ENCODE measurements at regions not wholly inside any gene's neighbourhood (a gene's known extent, or its start where the extent isn't known, plus 50 kb on each side); places are given as distances from the start of the nearest gene placed in this dataset.

- H3K36me3 Mint-ChIP-seq (ENCODE audit: low read depth), result no peaks in the 10 kb centered on the region
- ATAC-seq (ENCODE audit: poor library complexity) (no peak), DNase-seq (no peak)
- no peaks in the 10 kb centered on the region for H3K4me1 ChIP-seq (ENCODE audit: insufficient read depth, low read length)
- no peaks in the 10 kb centered on the region for H3K27me3 ChIP-seq (ENCODE audit: control insufficient read depth in 1 of 2, insufficient read depth in 2 of 2, low read length in 2 of 2)
- intact Hi-C loops (cut with DNase I, micrococcal nuclease), result no loop called here
- H3K36me3 ChIP-seq (ENCODE audit: insufficient read depth, low read length), result no peaks in the 10 kb centered on the region
- no peak overlapping the region for H3K27ac ChIP-seq (ENCODE audit: low read depth in 1 of 2, low read length in 2 of 2)
- H3K4me1 Mint-ChIP-seq (ENCODE audit: low read depth), result no peaks in the 10 kb centered on the region
- H3K4me3 Mint-ChIP-seq, result no peak overlapping the region
- peaks cover 11% of the 10 kb centered on the region for H3K9me3 Mint-ChIP-seq
- no peak overlapping the region for H3K4me3 ChIP-seq (ENCODE audit: low read length)
- no peak overlapping the region for H3K27ac Mint-ChIP-seq
- H3K9me3 ChIP-seq (ENCODE audit: control insufficient read depth in 1 of 2, insufficient read depth in 1 of 2, low read length in 2 of 2), result peaks cover 0 to 18% of the 10 kb centered on the region in 2 experiments
- no peaks in the 10 kb centered on the region for H3K27me3 Mint-ChIP-seq
- ChIA-PET CTCF (no interaction called here), POLR2A (no interaction called here)
- TF ChIP-seq CTCF (IDR thresholded peaks at IDR 0.05), result no peak
Measured at GRCh38 chr4:188869581-188869980, 730.3 kb downstream of the TRIML1 start.

DNA sequence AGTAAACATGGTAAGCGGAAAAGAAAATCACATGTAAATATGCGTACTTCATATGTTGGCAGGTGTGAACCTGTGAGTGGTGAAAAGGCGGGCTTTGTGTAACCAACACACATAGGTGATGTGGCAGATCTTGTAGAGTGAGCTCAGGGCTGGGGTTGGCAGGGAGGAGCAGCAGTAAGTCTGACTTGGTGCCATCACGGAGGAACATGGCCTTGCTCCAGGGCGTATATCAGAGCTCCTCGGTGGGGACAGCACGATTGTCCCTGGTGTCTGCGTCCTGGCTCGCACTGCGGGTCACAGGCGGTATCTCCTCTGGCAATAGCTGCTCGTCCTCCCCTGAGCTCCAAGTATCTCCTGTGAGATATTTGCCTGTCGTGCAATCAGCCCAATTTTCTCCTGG, 733.6 kb downstream of the TRIML1 start:
- TF ChIP-seq CTCF (IDR thresholded peaks at IDR 0.05), result no peak
- Histone ChIP-seq H3K9me3 (ENCODE audit: control insufficient read depth in 1 of 2, insufficient read depth in 1 of 2, low read length in 2 of 2) (peaks cover 0 to 18% of the 10 kb centered on the region in 2 experiments), H3K27me3 (ENCODE audit: control insufficient read depth in 1 of 2, insufficient read depth in 2 of 2, low read length in 2 of 2) (no peaks in the 10 kb centered on the region), H3K4me1 (ENCODE audit: insufficient read depth, low read length) (no peaks in the 10 kb centered on the region), H3K27ac (ENCODE audit: low read depth in 1 of 2, low read length in 2 of 2) (no peak overlapping the region), H3K4me3 (ENCODE audit: low read length) (no peak overlapping the region), H3K36me3 (ENCODE audit: insufficient read depth, low read length) (no peaks in the 10 kb centered on the region)
- Mint-ChIP-seq H3K27me3 (no peaks in the 10 kb centered on the region), H3K9me3 (peaks cover 11% of the 10 kb centered on the region), H3K36me3 (ENCODE audit: low read depth) (no peaks in the 10 kb centered on the region), H3K27ac (no peak overlapping the region), H3K4me3 (no peak overlapping the region), H3K4me1 (ENCODE audit: low read depth) (no peaks in the 10 kb centered on the region)
- POLR2A ChIA-PET, result no interaction called here
- ATAC-seq (ENCODE audit: poor library complexity) (no peak), DNase-seq (no peak)
- CTCF ChIA-PET, result no interaction called here
- intact Hi-C loops (cut with DNase I, micrococcal nuclease), result no loop called here

DNA sequence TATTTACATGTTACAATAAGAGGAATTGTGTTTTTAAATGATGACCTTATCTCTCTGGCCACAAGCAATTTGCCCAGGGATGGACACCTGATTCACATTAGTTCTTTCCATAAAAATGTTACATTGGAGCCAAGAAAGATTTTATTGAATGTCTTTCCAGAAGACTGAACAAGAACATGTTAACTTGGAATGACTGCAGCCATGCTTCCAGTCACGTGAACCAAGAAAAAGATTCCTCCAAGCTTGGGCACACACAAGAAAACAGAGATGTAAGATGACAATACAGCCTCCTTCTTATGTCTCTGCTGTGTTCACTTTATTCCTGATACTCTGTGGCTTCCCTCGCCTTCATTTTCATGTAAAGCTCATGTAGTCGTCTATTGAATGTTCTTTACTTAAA, 737.6 kb downstream of the TRIML1 start:
- no peak for TF ChIP-seq CTCF (IDR thresholded peaks at IDR 0.05)
- H3K4me1 Mint-ChIP-seq (ENCODE audit: low read depth), result no peaks in the 10 kb centered on the region
- POLR2A ChIA-PET, result no interaction called here

More for the DNA sequence above, 737.6 kb downstream of the TRIML1 start:
- Mint-ChIP-seq H3K27ac (no peak overlapping the region), H3K36me3 (ENCODE audit: low read depth) (no peaks in the 10 kb centered on the region), H3K27me3 (no peaks in the 10 kb centered on the region), H3K9me3 (peaks cover 6% of the 10 kb centered on the region), H3K4me3 (no peak overlapping the region)
- peaks cover 0 to 11% of the 10 kb centered on the region in 2 experiments for H3K9me3 ChIP-seq (ENCODE audit: control insufficient read depth in 1 of 2, insufficient read depth in 1 of 2, low read length in 2 of 2)
- no peaks in the 10 kb centered on the region for H3K4me1 ChIP-seq (ENCODE audit: insufficient read depth, low read length)
- no peaks in the 10 kb centered on the region for H3K36me3 ChIP-seq (ENCODE audit: insufficient read depth, low read length)
- CTCF ChIA-PET, result no interaction called here
- no peak overlapping the region for H3K27ac ChIP-seq (ENCODE audit: low read depth in 1 of 2, low read length in 2 of 2)
- ATAC-seq (ENCODE audit: poor library complexity), result no peak
- no peaks in the 10 kb centered on the region for H3K27me3 ChIP-seq (ENCODE audit: control insufficient read depth in 1 of 2, insufficient read depth in 2 of 2, low read length in 2 of 2)
- DNase-seq, result no peak
- H3K4me3 ChIP-seq (ENCODE audit: low read length), result no peak overlapping the region
- intact Hi-C loops (cut with DNase I, micrococcal nuclease), result no loop called here

All from CD4-positive, alpha-beta T cell (primary cell).